ENCODE measurements at regions not wholly inside any gene's neighbourhood (a gene's known extent, or its start where the extent isn't known, plus 50 kb on each side); places are given as distances from the start of the nearest gene placed in this dataset.

GRCh38 chrX:138938003-138938402 is 226.5 kb upstream of the FGF13 start (continued):
- no peak for TF ChIP-seq ATF3 (IDR thresholded peaks at IDR 0.05; ENCODE audit: insufficient read depth, low read depth, low read length)
- no peak for TF ChIP-seq NRF1 (IDR thresholded peaks at IDR 0.05; ENCODE audit: low read depth, low read length)
- no peak for TF ChIP-seq RAD21 (IDR thresholded peaks at IDR 0.05 in 1 of 2, conservative IDR thresholded peaks at IDR 0.05 in 1 of 2; ENCODE audit: low read depth in 2 of 2, low read length in 2 of 2)
- TF ChIP-seq RFX5 (IDR thresholded peaks at IDR 0.05; ENCODE audit: borderline replicate concordance, low read depth, low read length) = no peak
